Tibial nerve (tissue), 4 donors: ENCODE measurements at regions not wholly inside any gene's neighbourhood (a gene's known extent, or its start where the extent isn't known, plus 50 kb on each side); places are given as distances from the start of the nearest gene placed in this dataset.

Source experiments
- DNase-seq, 2 donors: peaks; one replicate each; pipeline ENCODE4 v3.0.0-alpha.2; 2019; ENCODE audit warnings: low spot score in 2 of 2
- H3K27ac ChIP-seq, 4 donors: fragments of 200-600 bp; sonication (generic) in 3 of 4; one replicate each; pipeline ENCODE4 v1.5.1; 2017 to 2019; ENCODE audit warnings: mild to moderate bottlenecking in 1 of 4
- H3K27me3 ChIP-seq, 2 donors: fragments of 200-600 bp; sonication (generic) in 1 of 2; one replicate each; pipeline versions ENCODE4 v1.5.1 to v1.6.0; 2017 to 2019
- H3K36me3 ChIP-seq, 3 donors: fragments of 200-600 bp; sonication (generic); one replicate each; pipeline ENCODE4 v1.5.1; 2018 to 2019
- H3K4me1 ChIP-seq, 4 donors: fragments of 200-600 bp; sonication (generic) in 3 of 4; one replicate each; pipeline ENCODE4 v1.5.1; 2017 to 2019
- H3K4me3 ChIP-seq, 4 donors: fragments of 200-600 bp; sonication (generic) in 3 of 4; one replicate each; pipeline ENCODE4 v1.5.1; 2017 to 2019; ENCODE audit warnings: mild to moderate bottlenecking in 1 of 4, moderate library complexity in 1 of 4
- H3K9me3 ChIP-seq, 4 donors: fragments of 200-600 bp; sonication (generic) in 3 of 4; one replicate each; pipeline ENCODE4 v1.5.1; 2017 to 2019
- CTCF ChIP-seq, 5 experiments: fragments of 200-600 bp in 3 of 5; fragments of 450-650 bp in 2 of 5; sonication (generic) in 3 of 5; IDR thresholded peaks; one replicate each; pipeline ENCODE4 v1.5.1; 2016 to 2019; ENCODE audit warnings: antibody characterized with exemption in 5 of 5, mild to moderate bottlenecking in 3 of 5, moderate library complexity in 2 of 5
- EP300 ChIP-seq, 2 donors: sonication (generic); formaldehyde crosslinking; IDR thresholded peaks; one replicate each; pipeline ENCODE4 v1.6.1; 2017; ENCODE audit warnings: antibody characterized with exemption in 2 of 2, mild to moderate bottlenecking in 1 of 2
- POLR2A ChIP-seq, 2 donors: fragments of 450-650 bp; IDR thresholded peaks; one replicate each; pipeline ENCODE4 v1.6.1; 2017; ENCODE audit warnings: antibody characterized with exemption in 2 of 2, mild to moderate bottlenecking in 2 of 2, moderate library complexity in 2 of 2
- WGBS, 2 donors: methylation state at CpG; one replicate each; pipeline ENCODE4 v1.1.5; 2018; 5-methylcytosine and 5-hydroxymethylcytosine counted together

DNA sequence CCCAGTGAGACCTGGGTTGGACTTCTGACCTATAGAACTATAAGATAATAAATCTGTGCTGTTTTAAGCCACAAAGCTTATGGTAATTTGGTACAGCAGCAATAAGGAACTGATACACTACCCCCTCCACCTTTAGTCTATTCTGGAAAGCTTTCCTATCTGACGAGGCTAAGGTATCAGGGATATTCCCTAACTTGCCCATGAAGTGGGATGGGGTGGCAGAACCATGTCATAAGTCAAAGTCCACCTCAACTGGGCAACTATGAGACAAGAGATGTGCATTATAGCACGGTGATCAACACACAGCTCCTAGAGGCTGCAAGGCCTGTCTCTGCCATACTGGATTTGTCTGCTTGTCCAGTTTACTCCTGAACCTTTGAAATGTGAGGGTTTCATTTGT lies 146.8 kb upstream of the RAD23B start:
- Histone ChIP-seq H3K9me3 (no peaks in the 10 kb centered on the region), H3K27ac (no peak overlapping the region), H3K4me1 (peaks cover 0 to 7% (median 2%) of the 10 kb centered on the region in 4 donors), H3K4me3 (no peak overlapping the region), H3K36me3 (no peaks in the 10 kb centered on the region), H3K27me3 (no peaks in the 10 kb centered on the region)
- 91% methylated on average over 2 of the region's 2 CpGs for WGBS, 2 donors
- TF ChIP-seq CTCF (IDR thresholded peaks at IDR 0.05) (no peak), EP300 (IDR thresholded peaks at IDR 0.05) (no peak), POLR2A (IDR thresholded peaks at IDR 0.05) (no peak)
- no peak for DNase-seq

- Histone ChIP-seq H3K4me1 (peaks cover 0 to 7% (median 6%) of the 10 kb centered on the region in 4 donors), H3K27me3 (no peaks in the 10 kb centered on the region), H3K9me3 (no peaks in the 10 kb centered on the region), H3K4me3 (no peak overlapping the region), H3K27ac (no peak overlapping the region), H3K36me3 (no peaks in the 10 kb centered on the region)
- no peak for DNase-seq
- TF ChIP-seq EP300 (IDR thresholded peaks at IDR 0.05) (no peak), POLR2A (IDR thresholded peaks at IDR 0.05) (no peak), CTCF (IDR thresholded peaks at IDR 0.05) (peak; percentile 17 to 55 (median 36))
- 70 to 76% methylated on average over 9 of the region's 9 CpGs for WGBS, 2 donors
Measured at GRCh38 chr9:107137495-107138202, 145.4 kb upstream of the RAD23B start.

- no peaks in the 10 kb centered on the region for H3K36me3 ChIP-seq
- 36 to 45% methylated on average over 5 of the region's 5 CpGs for WGBS, 2 donors
- H3K9me3 ChIP-seq = no peaks in the 10 kb centered on the region
- no peaks in the 10 kb centered on the region for H3K27me3 ChIP-seq
- no peak for TF ChIP-seq CTCF (IDR thresholded peaks at IDR 0.05)
- no peak for TF ChIP-seq POLR2A (IDR thresholded peaks at IDR 0.05)
- TF ChIP-seq EP300 (IDR thresholded peaks at IDR 0.05) = no peak
- H3K27ac ChIP-seq = no peak overlapping the region
- no peak overlapping the region for H3K4me3 ChIP-seq
- no peak for DNase-seq
- H3K4me1 ChIP-seq = peaks cover 0 to 14% (median 9%) of the 10 kb centered on the region in 4 donors
Measured at GRCh38 chr9:107138261-107138992, 144.7 kb upstream of the RAD23B start.

DNA sequence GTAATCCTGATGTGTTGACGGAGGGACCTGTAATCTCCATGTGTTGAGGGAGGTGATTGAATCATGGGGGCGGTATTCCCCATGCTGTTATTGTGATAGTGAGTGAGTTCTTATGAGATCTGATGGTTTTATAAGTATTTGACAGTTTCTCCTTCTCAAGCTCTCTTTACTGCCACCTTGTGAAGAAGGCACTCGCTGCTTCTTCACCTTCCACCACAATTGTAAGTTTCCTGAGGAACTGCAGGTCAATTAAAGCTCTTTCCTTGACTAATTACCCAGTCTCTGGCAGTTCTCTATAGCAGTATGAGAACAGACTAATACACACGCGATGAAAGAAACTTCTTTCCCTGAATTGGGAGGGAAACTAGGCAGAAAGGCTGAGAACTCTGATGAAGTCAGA lies 141.1 kb upstream of the RAD23B start:
- Histone ChIP-seq H3K4me1 (peaks cover 0 to 14% (median 9%) of the 10 kb centered on the region in 4 donors), H3K27me3 (no peaks in the 10 kb centered on the region), H3K27ac (no peak overlapping the region), H3K9me3 (no peaks in the 10 kb centered on the region), H3K4me3 (no peak overlapping the region), H3K36me3 (no peaks in the 10 kb centered on the region)
- 70 to 83% methylated on average over 5 of the region's 5 CpGs for WGBS, 2 donors
- TF ChIP-seq EP300 (IDR thresholded peaks at IDR 0.05) = no peak
- DNase-seq = no peak

GRCh38 chr9:107142430-107142829 lies 140.6 kb upstream of the RAD23B start:
- no peaks in the 10 kb centered on the region for H3K27me3 ChIP-seq
- no peaks in the 10 kb centered on the region for H3K9me3 ChIP-seq
- no peak overlapping the region for H3K27ac ChIP-seq
- TF ChIP-seq CTCF (IDR thresholded peaks at IDR 0.05) = no peak
- TF ChIP-seq EP300 (IDR thresholded peaks at IDR 0.05) = no peak
- no peak for TF ChIP-seq POLR2A (IDR thresholded peaks at IDR 0.05)
- DNase-seq = no peak
- 61 to 78% methylated on average over 1 of the region's 1 CpG for WGBS, 2 donors
- H3K4me3 ChIP-seq = no peak overlapping the region
- H3K4me1 ChIP-seq = peaks cover 0 to 14% (median 9%) of the 10 kb centered on the region in 4 donors
- no peaks in the 10 kb centered on the region for H3K36me3 ChIP-seq
